ENCODE measurements at regions not wholly inside any gene's neighbourhood (a gene's known extent, or its start where the extent isn't known, plus 50 kb on each side); places are given as distances from the start of the nearest gene placed in this dataset.
"Not testable (repeated sequence)": the region's sequence is repeated elsewhere in the genome, so short reads cannot be mapped to it uniquely, and the experiment has no call there.

DNA sequence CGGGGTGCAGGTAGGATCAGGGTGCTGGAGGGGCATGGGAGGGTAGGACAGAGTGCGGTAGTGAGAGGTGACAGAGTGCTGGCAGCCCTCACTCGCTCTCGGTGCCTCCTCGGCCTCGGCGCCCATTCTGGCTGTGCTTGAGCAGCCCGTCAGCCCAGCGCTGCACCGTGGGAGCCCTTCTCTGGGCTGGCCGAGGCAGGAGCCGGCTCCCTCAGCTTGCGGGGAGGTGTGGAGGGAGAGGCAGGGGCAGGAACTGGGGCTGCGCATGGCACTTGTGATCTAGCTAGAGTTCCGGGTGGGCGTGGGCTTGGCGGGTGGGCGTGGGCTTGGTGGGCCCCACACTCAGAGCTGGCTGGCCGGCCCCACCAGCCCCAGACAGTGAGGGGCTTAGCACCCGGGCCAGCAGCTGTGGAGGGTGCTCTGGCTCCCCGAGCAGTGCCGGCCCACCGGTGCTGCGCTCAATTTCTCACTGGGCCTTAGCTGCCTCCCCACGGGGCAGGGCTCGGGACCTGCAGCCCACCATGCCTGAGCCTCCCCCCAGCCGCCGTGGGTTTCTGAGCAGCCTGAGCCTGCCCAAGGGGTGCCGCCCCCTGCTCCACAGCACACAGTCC is 112.8 kb upstream of the DUSP22 start:
- no peak for DNase-seq (ENCODE audit: extremely low read depth, low read depth)

DNA sequence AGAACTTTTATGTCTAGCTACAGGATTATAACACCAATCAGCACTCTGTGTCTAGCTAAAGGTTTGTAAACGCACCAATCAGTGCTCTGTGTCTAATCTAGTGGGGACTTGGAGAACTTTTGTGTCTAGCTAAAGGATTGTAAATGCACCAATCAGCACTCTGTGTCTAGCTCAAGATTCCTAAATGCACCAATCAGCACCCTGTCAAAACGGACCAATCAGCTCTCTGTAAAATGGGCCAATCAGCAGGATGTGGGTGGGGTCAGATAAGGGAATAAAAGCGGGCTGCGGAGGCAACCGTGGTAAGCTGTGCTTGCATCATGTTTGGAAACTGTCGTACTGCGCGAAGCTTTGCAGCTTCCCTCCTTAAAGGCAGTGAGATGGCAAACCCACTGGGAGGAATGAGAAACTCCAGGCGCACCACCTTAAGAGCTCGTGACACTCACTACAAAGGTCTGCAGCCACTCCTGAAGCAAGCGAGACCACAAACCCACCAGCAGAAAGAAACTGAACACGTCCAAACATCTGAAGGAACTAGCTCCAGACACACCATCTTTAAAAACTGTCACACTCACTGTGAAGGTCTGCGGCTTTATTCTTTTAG is 112.1 kb upstream of the DUSP22 start:
- not testable (repeated sequence) for DNase-seq (ENCODE audit: extremely low read depth, low read depth)

DNA sequence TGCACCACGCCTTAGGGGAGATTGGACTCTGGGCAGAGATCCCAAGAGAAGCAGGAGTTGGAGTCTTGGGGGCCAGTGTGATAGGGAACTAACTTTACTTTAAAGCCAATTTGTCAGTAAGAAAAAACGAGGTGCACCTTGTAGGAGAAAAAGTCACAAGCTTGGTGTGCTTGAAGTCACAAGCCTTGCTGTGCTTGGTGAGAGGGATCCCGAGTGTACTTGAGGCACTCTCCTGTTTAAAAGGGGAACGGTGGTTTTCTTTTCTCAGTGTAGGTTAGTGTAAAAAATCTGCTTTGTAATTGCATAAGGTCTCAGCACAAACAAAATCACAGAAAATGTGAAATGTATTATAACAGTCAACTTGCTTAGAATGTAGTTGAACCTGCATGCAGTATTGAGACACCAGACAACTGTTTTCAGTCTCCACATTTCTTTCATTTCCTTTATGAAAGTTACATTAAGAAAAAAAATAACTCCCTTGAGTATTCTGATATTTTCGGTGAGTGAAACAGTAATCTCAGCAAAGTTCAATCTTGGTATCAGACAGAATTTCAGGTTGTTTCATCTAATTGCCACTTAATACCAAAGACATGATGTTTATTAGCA is 111.1 kb upstream of the DUSP22 start:
- no peak for DNase-seq (ENCODE audit: extremely low read depth, low read depth)

DNA sequence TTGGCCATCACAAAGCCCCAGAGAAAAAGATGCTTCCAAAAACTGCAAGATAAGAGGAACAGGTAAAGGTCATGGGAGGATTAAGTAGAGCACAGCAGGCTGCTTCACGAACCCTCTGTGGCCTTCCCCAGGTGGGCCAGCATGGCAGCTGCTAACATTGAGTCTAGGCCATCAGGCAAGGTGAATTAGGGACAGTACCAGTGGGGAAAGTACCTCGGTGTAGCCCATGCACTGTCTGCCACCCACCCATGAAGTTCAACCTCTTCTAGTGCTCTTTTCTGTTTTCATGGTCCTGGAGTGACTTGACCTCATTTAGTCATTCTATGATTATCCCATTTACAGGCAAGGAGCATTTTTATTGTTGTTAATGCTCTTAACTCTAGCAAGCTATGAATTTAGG is 108.6 kb upstream of the DUSP22 start:
- no peak for DNase-seq (ENCODE audit: extremely low read depth, low read depth)

DNA sequence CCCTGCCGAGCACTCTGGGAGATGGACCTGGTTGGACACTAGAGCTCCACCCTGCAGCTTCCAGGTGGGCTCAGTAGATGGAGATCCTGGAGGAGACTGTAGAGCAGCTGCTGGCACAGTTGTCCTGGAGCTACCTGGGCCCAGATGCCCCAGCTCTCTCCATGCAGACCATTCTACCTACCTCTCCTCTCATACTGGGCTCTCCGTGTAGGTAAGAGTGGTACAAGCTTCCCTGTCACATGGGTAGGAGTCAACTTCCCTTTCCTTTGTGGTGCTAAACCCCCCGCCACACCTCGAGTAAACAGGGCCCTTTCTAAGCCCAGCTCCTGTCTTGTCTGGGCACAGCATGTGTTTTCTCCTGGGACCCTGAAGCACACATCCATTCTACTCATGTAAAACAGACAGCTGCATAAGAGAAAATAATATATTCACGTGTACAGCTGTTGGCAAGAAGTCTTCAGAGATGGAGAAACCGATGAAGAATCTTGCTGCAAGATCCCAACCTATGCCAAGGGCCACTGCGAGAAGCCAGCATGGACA is 108.1 kb upstream of the DUSP22 start:
- no peak for DNase-seq (ENCODE audit: extremely low read depth, low read depth)

DNA sequence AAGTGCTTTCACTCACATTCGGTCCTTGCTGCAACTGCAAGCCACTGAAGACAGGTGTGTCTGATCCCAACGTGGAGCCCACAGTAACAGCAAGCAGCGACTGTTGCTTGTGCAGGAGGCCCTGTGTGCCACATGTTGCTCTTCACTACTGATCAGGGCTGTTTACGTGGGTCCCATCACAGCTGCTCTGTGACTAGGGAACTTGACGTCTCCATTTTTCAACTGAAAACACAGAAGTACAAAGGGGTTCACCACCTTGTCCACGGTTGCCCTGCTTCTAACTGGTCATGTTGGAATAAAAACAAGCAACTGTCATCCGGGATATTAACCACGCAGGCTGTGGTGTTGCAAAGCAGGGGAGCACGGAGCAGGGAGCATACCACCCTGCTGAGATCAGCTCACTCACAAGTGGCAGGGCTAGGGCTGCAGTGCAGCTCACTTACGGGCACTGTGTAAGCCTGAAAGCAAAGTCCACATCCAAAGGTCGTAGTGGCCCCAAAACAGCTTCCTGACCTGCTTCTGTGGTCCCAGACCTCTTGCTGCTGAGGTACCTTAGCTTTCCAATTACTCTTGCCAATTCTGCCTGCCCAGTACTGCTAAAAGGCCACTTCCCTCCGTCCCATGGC is 105.8 kb upstream of the DUSP22 start:
- DNase-seq (ENCODE audit: extremely low read depth, low read depth) = no peak

DNA sequence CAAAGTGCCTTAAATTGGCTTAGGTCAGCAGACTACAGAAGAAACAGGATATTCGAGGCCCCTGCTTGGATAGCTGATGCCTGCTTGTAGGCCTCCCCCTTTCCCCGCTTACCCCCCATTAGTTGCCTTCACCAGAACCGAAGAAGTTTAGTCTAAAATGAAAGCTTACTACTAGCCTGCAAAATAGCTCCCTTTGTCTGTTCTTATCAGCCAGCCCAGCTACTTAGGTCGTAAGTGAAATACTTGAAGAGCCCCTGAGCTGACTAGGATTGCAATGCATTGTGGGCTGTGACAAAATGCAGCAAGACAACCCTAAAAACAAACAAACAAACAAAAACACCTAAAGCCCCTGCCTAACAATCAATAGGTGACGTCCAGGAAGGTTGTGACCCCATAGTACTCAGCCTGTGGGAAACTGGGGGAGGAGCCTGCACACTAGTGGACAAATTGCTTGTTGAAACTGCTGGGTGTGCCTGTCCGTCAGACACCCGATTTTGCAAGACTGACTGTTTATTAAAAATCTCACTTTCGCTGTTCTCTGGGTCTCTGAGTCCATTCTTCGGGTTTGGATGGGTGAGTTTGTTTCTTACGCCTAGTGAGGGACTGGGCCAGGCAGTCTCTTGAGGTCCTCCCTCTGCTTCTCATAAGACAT is 105.0 kb upstream of the DUSP22 start:
- DNase-seq (ENCODE audit: extremely low read depth, low read depth) = no peak

DNA sequence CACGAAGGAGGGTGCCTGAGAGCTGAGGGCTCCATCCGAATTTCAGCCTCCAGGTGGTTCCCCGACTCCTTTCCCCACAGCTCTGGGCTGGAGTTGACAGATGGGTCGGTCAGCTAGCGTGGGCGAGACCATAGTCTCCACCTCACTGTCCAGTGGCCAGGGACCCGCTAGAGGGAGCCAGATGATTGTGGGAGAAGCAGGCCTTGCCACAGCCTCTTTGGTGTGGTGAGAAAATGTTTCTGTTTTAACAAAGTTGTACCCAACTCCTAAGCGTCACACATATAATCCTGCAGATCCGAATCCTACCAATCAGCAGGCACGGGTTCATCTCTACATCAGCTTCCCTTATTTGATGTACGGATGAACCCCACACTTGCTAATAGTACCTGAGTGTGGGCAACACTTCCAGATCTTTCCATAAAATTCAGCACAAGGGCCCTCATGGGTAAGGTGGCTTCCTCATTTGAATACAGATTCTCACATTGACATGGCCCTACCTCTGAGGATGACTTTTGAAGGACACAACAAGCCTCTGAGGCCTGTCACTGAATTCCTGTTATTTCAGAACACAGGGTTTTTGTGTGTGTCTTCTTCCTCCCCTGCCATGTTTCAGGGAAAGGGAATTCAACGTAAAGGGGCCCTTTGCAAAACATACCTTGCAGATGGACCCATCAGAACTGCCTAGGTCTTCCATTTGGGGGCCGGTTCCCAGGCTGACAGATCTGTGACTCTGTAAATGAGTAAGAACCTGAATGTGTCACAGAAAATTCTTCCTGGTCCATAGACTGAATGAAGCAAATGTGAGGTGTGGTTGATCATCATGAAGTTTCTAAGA is 103.2 kb upstream of the DUSP22 start:
- peak; percentile 82 for DNase-seq (ENCODE audit: extremely low read depth, low read depth)

DNA sequence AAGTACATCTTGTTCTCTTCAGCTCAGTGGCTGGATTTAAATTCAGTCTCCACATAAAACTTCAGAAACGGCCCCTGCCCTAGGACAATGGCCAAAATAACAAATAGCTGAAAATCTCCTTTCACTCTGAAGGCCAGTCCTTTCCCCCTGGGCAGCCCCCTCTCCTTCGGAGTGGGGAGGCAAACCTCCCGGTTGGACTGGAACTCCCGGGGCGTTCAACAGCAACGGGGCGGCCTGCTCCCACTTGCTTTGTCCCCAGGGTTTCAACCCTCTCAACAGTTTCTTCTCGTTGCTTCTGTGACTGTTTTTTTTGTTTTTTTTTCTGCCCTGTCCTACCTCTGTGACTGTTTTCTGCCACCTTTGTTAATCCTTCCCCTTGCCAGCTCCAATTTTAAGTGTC is 102.6 kb upstream of the DUSP22 start:
- DNase-seq (ENCODE audit: extremely low read depth, low read depth) = no peak

DNA sequence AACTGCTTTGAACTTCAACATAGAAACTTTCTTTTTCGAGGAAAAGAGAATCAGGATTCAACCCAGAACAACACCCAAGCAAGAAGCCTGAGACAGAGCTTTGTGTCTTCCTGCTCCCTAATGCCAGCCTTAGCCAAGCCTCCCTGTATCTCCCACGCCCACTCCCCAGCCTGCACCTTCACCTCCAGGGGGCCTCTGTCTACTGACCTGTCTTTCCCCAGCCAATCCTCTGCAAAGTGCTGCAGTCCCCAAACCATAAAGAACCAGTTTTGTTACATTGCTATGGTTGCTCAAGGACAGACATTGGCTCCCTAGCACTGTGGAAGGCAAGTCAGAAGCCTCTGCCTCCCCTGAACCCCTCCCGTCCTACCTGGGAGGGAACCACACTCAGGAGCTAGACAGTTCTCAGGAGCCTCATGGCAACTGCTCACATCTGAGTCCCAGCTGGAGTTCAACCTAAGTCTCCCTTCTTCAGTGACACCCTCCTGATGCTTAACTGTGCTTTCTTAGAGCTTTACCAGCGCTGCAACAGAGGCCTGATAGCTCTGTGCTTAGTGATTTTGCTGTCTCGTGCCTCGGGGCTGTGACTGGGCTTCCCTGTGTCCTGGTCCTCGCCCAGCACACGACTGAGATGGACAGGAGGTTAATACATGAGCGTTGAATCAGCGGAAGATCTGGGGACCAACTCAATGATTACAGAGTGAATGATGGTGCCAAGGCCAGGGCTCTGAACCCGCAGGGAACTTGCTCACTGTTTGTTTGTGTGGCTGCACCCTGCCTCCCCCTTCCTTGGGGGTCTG is 101.5 kb upstream of the DUSP22 start:
- no peak for DNase-seq (ENCODE audit: extremely low read depth, low read depth)

DNA sequence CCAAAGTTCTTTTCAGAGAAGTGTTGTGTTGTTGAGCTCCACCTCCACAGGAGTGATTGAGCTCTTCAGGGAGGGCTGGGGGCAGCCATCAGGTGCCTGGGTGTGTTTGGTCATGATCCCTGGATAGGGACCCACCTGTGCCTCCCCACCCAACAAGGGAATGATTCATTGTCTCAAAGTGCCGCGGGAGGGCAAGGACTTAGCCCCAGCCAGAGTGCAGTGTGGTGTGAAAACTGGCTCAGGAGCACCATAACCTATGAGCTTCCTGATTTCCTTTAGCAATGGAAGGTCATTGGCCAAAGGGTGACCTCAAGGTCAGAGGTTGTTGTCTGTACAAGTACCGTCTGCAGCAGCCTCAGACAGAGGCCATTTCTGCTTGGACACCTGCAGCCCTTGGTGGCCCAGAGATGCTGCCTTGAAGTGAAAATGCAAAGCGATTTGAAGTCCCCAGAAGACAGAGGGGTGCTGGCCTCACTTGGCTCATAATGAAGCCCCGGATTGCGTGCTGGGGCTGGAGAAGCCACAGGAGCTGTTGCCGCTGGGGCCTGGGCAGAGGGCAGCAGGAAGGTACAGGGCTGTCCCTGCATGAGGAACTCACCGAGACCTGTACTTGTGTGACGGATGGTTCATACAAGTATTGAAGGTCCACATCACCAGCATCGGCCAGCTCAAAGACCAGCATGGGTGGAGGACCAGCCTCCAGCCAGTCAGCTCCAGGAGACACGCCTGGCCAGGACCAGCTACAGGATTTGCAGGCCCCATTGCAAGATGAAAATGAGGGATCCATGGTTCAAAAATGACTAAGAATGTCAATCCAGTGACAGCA is 100.6 kb upstream of the DUSP22 start:
- no peak for DNase-seq (ENCODE audit: extremely low read depth, low read depth)

DNA sequence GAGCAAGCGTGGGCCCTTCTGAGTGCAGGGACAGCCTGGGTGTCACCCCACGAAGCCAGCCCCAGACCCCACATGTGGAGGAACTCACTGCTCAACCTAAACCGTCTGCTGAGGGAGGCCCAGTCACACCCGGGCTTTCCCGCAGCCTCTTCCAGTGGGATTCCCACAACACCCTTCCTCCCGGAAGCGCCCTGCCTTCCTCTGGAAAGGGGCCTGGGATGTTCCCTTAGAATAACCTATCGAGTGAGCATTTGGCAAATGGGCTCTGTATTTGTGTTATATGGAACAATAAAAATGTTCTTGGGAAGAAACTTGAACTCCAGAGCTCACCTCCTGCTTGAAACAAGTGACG is 100.0 kb upstream of the DUSP22 start:
- no peak for DNase-seq (ENCODE audit: extremely low read depth, low read depth)

DNA sequence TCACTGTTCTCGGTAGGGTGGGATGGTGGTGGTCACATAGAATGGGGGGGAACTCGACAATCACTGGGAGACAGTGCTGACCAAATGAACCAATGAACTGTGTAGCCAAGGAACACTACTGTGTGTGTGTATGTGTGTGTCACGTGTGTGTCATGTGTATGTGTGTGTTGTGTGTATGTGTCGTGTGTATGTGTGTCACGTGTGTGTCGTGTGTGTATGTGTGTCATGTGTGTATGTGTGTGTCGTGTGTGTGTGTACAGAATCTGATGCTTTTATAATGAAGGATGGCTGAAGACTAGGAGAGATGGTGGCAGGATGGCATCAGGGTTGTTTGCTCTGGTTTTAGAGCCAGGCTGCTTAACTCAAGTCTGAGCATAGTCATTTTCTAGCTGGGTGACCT is 99.1 kb upstream of the DUSP22 start:
- DNase-seq (ENCODE audit: extremely low read depth, low read depth) = no peak

DNA sequence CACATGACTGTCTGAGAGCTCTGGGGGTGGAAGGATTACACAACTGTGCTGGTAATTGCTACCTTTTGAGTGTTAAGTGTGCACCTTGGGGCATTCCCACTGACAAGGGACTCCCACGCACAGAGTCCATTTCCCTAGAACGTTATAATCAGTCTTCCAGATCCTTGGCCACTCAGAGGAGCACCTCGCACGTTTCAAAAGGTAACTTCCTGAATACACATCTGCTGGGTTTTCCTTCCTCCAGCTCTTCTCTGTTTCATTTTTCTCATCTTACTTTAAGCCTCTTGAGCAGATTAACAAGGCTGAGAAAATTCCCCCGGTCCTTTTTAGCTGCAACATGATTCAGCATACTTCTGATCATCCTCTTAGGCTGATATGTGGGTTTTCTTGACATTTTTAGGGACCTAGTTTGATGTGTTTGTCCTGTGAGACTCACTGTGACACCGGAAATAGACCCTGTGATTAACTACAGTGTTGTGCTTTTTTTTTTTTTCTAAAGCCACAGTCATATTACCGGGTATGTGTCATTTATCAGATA is 98.4 kb upstream of the DUSP22 start:
- DNase-seq (ENCODE audit: extremely low read depth, low read depth) = no peak

DNA sequence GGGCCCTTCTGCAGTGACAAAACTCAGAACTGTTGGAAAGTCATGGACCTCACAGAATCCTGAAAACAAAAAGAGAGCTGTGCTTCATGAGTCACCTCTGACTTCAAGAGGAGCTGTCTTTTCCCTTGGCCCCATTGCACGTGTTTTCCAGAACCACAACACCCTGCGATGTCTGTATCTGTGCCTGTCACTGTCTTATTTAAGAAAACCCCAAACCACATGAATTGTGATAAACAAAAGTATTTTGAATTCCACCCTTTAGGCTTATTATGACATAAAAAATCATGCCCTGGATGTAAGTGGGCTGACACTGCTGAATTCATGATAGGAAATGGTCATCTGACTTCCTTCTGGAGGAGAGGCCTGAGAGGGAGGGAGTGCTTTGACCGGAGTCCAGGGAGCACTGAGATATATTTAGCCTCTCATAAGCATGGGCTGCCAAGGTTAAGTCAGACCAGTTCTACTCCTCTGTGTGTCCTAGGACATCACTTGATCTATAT is 96.4 kb upstream of the DUSP22 start:
- no peak for DNase-seq (ENCODE audit: extremely low read depth, low read depth)

DNA sequence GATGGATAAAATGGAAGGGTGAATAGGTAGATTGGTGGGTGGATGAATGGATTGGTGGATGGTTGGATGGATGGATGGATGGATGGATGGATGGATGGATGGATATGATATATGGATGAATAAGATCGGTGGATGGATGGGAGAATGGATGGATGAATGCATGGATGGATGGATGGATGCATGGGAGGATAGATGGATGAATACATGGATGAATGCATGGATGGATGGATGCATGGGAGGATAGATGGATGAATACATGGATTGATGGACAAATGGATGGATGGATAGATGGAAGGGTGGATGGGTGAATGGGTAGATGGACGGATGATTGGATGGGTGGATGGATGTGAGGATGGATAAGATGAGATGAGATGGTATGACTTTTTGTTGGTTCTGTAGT is 95.7 kb upstream of the DUSP22 start:
- DNase-seq (ENCODE audit: extremely low read depth, low read depth) = no peak

DNA sequence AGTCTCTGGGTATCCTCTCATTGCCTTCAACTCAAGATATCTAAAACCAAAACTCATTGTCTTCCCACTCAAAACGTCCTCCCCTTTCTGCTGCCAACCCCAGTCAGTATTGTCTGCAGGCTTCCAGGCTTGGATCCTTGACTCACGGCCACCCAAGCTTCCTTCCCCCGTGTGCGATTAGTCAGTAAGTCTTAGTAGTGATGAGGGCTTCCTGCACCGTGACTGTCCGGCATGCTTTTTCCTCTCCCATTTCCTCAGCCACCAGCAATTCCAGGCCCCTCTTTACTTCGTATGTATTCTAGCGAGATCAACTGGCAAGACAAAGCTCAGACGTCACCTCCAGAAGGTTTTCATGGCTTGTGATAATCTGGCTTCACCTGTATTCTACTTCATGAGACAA is 88.6 kb upstream of the DUSP22 start:
- no peak for DNase-seq (ENCODE audit: extremely low read depth, low read depth)

DNA sequence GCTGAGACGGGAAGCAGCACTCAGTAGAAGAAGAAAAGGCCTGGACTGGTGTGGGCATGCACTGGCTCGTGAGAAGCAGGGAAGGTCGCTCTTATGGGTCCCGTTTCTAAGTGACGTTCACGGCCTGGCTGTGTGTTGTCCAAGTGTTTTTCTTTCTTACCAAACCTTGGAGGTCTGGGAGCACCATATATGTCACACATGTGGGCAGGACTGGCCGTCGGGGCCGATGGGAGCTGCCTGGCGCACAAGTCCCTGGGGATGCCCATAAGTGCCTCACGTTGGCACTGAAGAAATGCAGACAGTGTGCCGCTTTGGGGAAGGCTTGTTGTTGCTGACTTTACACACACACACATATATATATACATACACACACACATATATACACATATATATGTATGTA is 86.0 kb upstream of the DUSP22 start:
- no peak for DNase-seq (ENCODE audit: extremely low read depth, low read depth)

Data from NCI-H460 (cell line).